BE2C (cell line): ENCODE measurements at regions not wholly inside any gene's neighbourhood (a gene's known extent, or its start where the extent isn't known, plus 50 kb on each side); places are given as distances from the start of the nearest gene placed in this dataset.

Source experiments
- DNase-seq: peaks from one replicate; pipeline ENCODE4 v3.0.0-alpha.2; 2020
- H3K27me3 ChIP-seq: fragments of 250-450 bp; sonication (Bioruptor Pico); 2 replicates; pipeline ENCODE4 v1.5.1; 2020; ENCODE audit warnings: mild to moderate bottlenecking
- H3K36me3 ChIP-seq: fragments of 250-450 bp; sonication (Bioruptor Pico); 2 replicates; pipeline ENCODE4 v1.5.1; 2020; ENCODE audit warnings: mild to moderate bottlenecking
- H3K4me1 ChIP-seq: fragments of 250-450 bp; sonication (Bioruptor Pico); 2 replicates; pipeline ENCODE4 v1.5.1; 2020
- H3K4me3 ChIP-seq: 2 replicates; pipeline ENCODE4 v1.5.1; 2011; ENCODE audit warnings: low read depth, low read length
- H3K9me3 ChIP-seq: fragments of 250-450 bp; sonication (Bioruptor Pico); 2 replicates; pipeline ENCODE4 v1.5.1; 2020
- TF ChIP-seq, protein P1 (sequence below): IDR thresholded peaks from 2 replicates; pipeline ENCODE4 v1.5.1; 2012; ENCODE audit warnings: mild to moderate bottlenecking, low read depth, low read length

DNA sequence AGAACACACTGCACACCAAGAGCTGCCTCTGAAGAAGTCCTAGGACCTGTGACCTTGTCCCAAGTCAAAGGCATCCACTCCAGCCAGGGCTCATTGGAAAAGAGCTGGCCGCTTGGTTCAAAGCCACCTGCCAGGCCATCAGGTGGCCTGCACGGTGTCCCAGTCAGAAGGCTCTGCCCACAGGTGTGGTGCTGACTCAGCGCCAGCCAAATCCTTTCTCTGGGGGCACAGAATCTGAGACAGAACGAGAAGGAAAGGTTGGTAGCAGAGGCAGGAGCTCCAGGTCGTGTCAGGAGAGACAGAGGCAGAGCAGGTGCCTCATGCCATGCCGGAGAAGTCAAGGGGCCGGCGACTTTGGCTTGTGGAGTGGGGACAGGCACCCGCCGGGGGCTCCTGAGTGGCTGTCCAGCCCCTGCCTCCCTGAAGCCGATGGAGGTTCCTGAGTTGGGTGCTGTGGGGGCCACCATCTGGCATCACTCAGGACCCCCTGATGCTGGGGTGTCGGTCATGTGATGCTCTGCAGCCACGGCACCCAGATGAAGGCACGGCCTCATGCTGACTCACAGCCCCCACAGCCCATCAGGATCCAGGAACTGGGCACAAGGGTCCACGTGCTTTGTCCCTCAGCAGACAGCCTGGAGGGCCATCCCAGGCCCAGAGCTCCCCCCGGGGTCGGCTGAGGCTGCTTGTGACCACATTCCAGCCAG is 128.1 kb upstream of the FOXF1 start:
- no peak overlapping the region for H3K4me3 ChIP-seq
- TF ChIP-seq, protein P1, sequence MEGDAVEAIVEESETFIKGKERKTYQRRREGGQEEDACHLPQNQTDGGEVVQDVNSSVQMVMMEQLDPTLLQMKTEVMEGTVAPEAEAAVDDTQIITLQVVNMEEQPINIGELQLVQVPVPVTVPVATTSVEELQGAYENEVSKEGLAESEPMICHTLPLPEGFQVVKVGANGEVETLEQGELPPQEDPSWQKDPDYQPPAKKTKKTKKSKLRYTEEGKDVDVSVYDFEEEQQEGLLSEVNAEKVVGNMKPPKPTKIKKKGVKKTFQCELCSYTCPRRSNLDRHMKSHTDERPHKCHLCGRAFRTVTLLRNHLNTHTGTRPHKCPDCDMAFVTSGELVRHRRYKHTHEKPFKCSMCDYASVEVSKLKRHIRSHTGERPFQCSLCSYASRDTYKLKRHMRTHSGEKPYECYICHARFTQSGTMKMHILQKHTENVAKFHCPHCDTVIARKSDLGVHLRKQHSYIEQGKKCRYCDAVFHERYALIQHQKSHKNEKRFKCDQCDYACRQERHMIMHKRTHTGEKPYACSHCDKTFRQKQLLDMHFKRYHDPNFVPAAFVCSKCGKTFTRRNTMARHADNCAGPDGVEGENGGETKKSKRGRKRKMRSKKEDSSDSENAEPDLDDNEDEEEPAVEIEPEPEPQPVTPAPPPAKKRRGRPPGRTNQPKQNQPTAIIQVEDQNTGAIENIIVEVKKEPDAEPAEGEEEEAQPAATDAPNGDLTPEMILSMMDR = no peak
- no peaks in the 10 kb centered on the region for H3K27me3 ChIP-seq
- no peaks in the 10 kb centered on the region for H3K36me3 ChIP-seq
- H3K4me1 ChIP-seq = no peaks in the 10 kb centered on the region
- no peak for DNase-seq
- no peaks in the 10 kb centered on the region for H3K9me3 ChIP-seq

DNA sequence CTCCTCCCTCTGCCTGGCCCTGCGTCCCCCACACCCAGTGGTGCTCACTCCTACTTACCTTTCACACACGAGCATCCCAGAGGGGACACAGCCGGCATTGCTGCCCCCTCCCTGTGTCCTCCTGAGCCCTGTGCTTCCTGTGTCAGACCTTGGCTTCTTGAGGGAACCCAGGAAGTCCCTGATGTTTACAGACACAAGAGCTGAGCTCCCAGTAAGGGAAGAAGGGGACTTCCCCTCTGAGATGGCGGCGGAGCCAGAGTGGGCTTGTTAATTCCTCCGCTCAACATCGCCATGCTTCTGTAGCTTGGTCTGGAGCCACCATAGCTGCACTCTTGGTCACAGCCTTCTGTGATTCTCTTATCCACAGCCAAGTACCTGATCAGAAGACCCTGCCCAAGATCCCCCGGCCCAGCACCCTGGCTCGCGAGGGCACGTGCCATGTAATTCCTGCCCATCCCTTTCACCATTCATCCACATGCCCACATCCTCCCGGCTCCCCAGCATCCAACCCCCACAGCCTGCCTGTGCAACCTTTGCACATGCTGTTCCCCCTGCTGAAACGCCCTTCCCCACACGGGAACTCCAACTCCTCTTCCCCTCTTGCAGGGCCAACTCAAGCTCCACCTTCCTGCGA is 127.4 kb upstream of the FOXF1 start:
- H3K4me3 ChIP-seq = no peak overlapping the region
- TF ChIP-seq, protein P1 = no peak
- no peaks in the 10 kb centered on the region for H3K4me1 ChIP-seq
- no peaks in the 10 kb centered on the region for H3K36me3 ChIP-seq
- no peak for DNase-seq
- H3K9me3 ChIP-seq = no peaks in the 10 kb centered on the region; the same call in 1 of the 2 replicates
- no peaks in the 10 kb centered on the region for H3K27me3 ChIP-seq

DNA sequence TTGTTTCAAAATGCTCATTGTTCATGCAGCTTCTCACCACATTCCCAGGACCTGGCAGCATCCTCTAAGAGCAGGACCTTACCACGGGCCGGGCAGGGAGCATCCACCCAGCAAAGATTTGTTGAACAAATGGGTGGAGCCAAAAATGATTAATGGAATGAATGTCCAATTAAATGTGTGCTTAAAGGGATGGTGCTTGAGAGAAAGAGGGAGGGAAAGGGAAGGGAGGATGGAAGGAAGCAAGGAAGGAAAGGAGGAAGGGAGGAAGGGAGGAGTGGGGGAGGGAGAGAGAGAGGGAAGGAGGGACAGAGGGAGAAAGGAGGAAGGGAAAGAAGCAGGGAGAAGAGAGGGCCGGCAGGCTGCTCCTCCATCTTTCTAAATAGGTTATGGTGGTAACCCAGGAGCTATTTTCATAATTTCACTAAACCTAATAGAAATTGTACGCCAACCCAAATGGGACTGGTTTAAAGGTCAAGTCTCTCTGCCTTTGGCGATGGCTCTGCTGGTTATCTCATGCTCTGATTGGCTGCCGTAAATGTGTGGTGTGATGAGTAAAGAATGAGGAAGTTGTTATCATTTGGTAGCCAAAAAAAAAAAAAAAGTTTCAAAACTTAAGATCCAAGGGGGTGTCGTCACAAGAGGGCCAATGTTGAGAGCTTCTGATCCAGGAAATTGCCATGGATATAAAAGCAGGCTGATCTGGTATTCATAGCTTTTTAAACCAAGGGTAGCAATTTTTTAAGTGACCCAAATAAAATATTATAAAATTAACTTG is 126.7 kb upstream of the FOXF1 start:
- H3K4me3 ChIP-seq = no peak overlapping the region
- H3K9me3 ChIP-seq = no peaks in the 10 kb centered on the region; the same call in 1 of the 2 replicates
- no peak for DNase-seq
- H3K27me3 ChIP-seq = no peaks in the 10 kb centered on the region
- H3K36me3 ChIP-seq = no peaks in the 10 kb centered on the region
- TF ChIP-seq, protein P1 = no peak
- no peaks in the 10 kb centered on the region for H3K4me1 ChIP-seq

DNA sequence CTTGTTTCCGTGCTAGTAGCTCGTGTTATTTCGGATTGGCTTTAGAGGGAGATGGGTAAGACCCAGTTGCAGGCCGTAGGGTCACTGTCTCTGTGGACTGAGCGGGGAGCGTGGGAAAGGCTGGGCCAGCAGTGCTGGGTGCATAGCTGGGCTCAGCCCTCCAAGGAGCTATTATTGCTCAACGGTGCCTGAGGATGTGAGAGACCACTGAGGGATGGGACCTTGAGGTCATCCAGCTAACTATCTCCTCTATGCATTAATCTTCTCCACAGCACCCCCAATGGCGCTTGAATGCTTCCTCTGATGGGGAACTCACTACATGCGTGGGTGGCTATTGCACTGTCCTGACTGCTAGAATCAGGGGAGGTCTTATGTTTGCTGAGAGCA is 126.1 kb upstream of the FOXF1 start:
- DNase-seq = no peak
- TF ChIP-seq, protein P1 = no peak
- Histone ChIP-seq H3K36me3 (no peaks in the 10 kb centered on the region), H3K4me3 (no peak overlapping the region), H3K4me1 (no peaks in the 10 kb centered on the region), H3K9me3 (no peaks in the 10 kb centered on the region; the same call in 1 of the 2 replicates), H3K27me3 (no peaks in the 10 kb centered on the region)

DNA sequence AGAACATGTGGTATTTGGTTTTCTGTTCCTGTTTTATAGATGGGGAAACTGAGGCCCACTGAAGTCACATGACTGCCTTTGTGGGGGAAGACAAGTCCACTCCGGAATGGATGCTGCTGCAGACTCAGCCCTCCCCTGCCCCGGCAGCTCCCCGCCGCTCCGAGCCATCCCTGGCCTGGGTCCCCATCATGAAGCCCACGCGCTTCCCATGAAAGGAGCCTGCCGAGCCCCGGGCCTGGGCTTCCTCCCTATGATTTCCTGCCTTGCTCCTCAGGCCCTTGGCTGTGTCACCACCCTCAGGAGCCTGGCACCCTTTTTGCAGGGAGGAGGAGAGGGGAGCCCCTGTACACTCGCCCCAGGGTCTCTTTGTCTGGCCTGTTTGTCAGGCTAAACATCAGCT is 125.3 kb upstream of the FOXF1 start:
- H3K4me1 ChIP-seq = no peaks in the 10 kb centered on the region
- TF ChIP-seq, protein P1 = no peak
- no peak overlapping the region for H3K4me3 ChIP-seq
- no peak for DNase-seq
- H3K36me3 ChIP-seq = no peaks in the 10 kb centered on the region
- H3K27me3 ChIP-seq = no peaks in the 10 kb centered on the region
- no peaks in the 10 kb centered on the region; the same call in 1 of the 2 replicates for H3K9me3 ChIP-seq
